Stimulated activated CD4-positive, alpha-beta T cell treated with anti-CD3 and anti-CD28 coated beads, Interleukin-1b, Interleukin-23, amount 100 ng/mL, for 4 hours (primary cell): ENCODE measurements at regions not wholly inside any gene's neighbourhood (a gene's known extent, or its start where the extent isn't known, plus 50 kb on each side); places are given as distances from the start of the nearest gene placed in this dataset.

Source experiments
- DNase-seq, 2 donors: peaks; one replicate each; pipeline ENCODE4 v3.0.0-alpha.2; 2020; ENCODE audit warnings: low read depth in 2 of 2

- DNase-seq = no peak
Observed at GRCh38 chr13:72379581-72379980, 347.8 kb downstream of the MZT1 start.

- DNase-seq = no peak
Observed at GRCh38 chr13:72368031-72368430, 359.4 kb downstream of the MZT1 start.

- DNase-seq = no peak
Observed at GRCh38 chr13:72346716-72347115, 380.7 kb downstream of the MZT1 start.

DNA sequence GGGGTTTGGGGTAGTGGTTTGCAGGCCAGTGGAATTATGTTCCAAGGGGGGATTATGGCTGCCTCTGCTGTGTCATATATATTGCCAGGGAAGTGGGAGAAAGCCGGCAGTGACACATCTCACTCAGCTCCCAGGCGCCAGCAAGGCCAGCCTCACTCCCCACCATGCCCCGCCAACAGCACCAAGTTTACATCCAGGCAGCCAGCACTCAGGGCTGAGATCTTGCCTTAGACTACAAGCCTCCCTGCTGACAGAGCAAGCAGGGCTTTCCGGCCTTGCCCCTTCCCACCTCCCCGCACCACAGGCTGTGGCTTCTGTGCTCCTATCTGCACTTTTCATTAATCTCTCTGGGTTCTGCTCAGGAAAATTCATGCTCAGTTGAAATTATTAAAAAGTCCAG is 385.1 kb downstream of the MZT1 start:
- no peak for DNase-seq

DNA sequence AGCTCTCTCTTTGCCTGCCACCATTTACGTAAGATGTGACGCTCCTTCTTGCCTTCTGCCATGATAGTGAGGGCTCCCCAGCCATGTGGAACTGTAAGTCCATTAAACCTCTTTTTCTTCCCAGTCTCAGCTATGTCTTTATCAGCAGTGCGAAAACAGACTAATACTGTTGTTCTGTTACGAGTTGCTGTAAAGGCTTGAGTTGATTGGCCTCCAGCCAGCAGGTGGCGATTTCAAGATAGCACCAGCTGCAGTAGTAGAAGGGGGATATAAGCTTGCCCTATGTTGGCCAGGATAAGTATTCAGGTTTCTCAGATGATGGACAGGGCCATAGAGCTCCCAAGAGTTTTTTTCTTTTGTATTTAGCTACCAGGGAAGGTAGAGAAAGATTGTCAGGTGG is 385.5 kb downstream of the MZT1 start:
- DNase-seq = no peak

DNA sequence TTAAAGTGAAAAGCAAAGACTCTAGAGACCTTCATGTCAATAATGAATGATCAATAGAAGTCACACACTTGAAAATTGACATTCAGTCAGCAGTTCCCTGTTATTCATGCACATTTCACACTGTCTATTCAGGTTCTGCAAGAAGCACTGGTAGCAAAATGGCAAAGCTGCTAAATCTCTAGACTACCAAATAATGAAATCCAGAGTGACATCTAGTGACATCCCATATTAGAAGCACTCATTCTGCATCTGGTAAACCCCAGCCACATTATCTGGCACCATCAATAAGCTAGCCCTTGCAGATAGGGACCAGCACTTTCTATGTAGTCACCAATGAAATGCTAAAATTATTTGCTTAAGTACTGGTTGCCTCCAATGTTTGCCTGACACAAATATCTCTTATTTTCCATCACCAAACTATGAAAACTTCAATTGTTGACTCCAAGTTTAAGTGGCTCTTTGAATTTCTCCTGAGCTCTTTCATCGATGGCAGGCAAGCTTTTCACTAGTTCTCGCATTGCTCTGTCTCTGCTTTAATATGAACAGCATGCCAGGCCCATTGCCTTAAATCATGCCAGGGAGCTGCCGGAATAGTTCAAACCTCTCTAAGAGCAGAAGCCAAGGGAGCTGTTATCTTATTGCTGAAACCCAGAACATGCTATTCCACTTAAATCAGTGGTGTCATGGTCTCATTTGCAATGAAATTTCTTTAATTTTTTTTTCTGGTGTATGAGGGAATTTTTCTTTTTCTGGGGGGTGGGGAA is 409.9 kb downstream of the MZT1 start:
- no peak for DNase-seq

GRCh38 chr13:72316716-72317115 is 410.7 kb downstream of the MZT1 start:
- no peak for DNase-seq

GRCh38 chr13:72315312-72315711 is 412.1 kb downstream of the MZT1 start:
- no peak for DNase-seq

DNA sequence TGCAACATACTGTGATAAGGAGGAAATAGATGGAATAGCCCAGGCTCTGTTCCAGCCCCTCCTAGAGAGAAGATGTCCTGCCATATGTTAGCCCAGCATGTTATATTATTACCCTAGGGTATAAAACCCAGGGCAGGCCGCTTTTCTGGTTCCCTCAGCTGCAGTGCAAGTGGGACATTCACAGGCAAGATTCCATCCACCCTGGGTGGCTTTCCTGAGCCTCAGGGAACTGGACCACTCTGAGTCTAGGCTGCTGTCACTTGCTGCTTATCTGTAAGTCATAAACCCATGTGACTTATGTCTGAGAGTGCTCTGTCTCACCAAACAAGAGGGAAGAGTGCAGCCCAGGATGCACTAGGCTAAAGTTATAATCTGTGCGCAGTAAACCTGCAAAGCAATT is 413.2 kb downstream of the MZT1 start:
- no peak for DNase-seq

GRCh38 chr13:72313546-72313945 is 413.9 kb downstream of the MZT1 start:
- DNase-seq = no peak

DNA sequence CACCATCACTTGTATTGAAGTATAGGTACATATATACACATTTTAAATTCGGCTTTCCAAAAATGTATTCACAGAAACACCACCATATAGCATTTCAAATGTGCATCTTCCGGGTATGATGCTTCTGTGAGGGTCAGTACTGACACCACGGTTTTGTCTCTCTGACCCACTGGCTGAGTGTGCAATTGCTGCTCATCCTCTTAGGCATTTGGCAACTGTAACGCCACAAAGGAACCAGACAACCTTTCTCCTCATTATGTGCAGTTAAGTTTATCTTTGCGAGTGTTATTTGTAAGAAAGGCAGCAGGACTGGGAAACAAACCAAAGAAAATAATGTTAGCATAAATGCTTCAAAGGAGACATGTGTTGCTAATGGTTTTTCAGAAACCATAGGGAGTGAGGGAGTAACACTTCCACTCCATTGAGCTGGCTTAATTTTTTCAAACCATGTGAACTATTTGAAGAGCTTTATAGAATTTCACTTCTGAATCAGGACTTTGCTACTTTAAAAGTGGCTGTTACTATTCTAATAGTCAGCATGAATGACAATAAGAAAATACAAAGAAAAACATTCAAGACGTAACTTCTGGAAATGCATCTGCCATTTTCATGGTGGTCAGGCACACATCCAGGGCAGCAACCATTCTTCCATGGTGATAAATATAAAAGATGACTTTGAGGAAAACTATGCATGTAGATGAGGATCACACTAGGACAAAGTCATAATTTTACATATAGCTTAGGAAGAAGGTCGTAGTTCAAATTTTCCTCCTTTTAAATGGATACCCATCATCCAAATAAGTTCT is 423.3 kb downstream of the MZT1 start:
- no peak for DNase-seq

GRCh38 chr13:72296246-72296645 is 429.2 kb upstream of the DACH1 start:
- no peak for DNase-seq

- no peak for DNase-seq
Observed at GRCh38 chr13:72295153-72295552, 428.1 kb upstream of the DACH1 start.

- DNase-seq = no peak
Observed at GRCh38 chr13:72293206-72293605, 426.2 kb upstream of the DACH1 start.

GRCh38 chr13:72290962-72291681 is 424.1 kb upstream of the DACH1 start:
- no peak for DNase-seq

DNA sequence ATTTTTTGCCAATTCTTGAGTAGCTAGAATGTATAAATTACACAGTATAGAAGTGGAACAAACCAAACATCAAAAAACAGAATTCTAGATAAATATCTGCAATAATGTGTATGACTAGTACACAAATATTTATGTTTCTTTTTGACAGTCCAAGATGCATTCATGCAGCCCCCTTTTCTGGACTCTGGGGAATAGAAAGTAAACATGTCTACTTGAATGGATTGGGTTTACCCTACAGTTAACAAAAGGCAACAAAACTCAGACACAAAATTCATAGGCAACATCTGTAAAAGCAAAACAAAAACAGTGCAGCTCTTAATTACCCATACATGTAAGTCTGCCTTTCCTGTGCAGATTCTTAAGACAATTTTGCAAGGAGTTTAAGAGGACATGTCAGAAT is 419.4 kb upstream of the DACH1 start:
- no peak for DNase-seq

GRCh38 chr13:72284791-72285190 is 417.8 kb upstream of the DACH1 start:
- DNase-seq = no peak

GRCh38 chr13:72261732-72262131 is 394.7 kb upstream of the DACH1 start:
- no peak for DNase-seq

GRCh38 chr13:72259528-72259927 is 392.5 kb upstream of the DACH1 start:
- no peak for DNase-seq

GRCh38 chr13:72258340-72258981 is 391.5 kb upstream of the DACH1 start:
- no peak for DNase-seq

DNA sequence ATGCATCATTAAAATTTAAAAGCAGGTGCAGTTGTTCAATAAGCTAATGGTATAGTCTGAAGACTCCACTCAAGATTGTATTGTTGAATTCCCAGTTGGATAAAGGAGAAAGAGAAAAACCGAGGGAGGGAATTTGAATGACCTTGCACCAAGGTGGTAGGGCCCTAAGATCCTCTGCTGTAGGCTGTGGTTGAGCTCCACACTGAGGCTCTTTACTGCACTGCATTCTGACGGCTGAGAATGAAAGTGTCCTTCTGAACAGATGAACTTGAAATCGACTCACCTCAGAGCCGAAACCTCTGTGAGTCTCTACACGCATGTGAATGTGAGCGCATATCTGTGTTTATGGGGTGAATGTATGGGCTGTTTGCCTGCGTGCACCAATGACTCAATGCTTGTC is 388.9 kb upstream of the DACH1 start:
- DNase-seq = no peak

DNA sequence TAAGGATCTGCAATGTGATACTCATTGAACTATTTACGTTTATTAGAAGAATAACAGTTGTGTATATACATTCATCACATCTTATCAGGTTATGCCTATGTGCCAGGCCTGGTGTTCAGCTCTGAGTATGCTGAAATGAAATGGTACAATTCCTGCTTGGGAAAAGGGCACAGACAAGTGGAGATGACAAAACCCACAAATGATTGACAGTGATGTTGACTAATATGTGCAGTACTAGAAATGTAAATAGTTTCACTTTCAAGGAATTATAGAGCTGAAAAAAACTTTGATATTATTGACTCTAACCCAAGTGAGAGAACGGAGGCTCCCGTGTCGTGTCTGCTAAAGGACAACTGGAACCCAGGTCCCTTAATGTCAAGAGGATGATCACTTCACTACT is 386.8 kb upstream of the DACH1 start:
- DNase-seq = no peak
